NOMO-1 treated with dmso at 0.1 percent for 144 hours (cell line): ENCODE measurements at regions not wholly inside any gene's neighbourhood (a gene's known extent, or its start where the extent isn't known, plus 50 kb on each side); places are given as distances from the start of the nearest gene placed in this dataset.
"Not testable (repeated sequence)": the region's sequence is repeated elsewhere in the genome, so short reads cannot be mapped to it uniquely, and the experiment has no call there.

ENCODE experiments used
- DNase-seq: peaks from one replicate; lab custom pipeline; 2025; ENCODE audit not compliant: unreplicated experiment; lab: John Stamatoyannopoulos, UW

- DNase-seq = no peak
Measured at GRCh38 chr2:188787021-188787657, 187.0 kb upstream of the COL3A1 start.

GRCh38 chr2:188787658-188788240 lies 186.4 kb upstream of the COL3A1 start:
- no peak for DNase-seq

GRCh38 chr2:188788621-188789020 lies 185.6 kb upstream of the COL3A1 start:
- DNase-seq = no peak

DNA sequence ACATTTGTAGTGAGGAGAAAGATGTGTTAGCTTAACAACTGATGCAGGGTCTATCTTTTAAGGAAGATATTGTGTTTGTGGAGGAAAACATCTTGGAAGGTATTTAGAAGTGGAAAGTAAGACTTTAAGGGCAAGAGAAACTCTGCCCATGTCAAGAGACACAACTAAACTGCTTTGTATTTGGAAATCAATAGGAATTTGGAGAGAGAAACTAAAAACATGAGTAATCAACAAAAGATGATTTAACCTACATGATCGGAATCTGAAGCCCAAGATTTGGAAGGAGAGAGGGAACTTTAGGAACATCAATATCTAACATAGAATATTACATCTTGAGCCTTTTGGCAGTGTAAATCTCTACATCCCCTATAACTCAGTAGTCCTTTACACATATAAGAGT lies 184.2 kb upstream of the COL3A1 start:
- DNase-seq = no peak

DNA sequence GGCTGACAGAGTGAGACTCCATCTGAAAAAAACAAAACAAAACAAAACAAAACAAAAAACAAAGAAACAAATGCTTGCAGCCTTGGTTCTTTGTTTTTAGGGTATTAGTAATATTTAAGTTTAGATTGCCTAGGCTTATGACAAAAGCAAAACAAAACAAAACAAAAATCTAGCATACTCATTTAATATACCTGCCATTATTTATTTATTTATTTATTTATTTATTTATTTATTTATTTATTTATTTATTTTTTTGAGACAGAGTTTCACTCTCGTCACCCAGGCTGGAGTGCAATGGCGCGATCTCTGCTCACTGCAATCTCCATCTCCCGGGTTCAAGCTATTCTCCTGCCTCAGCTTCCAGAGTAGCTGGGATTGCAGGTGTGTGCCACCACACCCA lies 179.7 kb upstream of the COL3A1 start:
- not testable (repeated sequence) for DNase-seq

DNA sequence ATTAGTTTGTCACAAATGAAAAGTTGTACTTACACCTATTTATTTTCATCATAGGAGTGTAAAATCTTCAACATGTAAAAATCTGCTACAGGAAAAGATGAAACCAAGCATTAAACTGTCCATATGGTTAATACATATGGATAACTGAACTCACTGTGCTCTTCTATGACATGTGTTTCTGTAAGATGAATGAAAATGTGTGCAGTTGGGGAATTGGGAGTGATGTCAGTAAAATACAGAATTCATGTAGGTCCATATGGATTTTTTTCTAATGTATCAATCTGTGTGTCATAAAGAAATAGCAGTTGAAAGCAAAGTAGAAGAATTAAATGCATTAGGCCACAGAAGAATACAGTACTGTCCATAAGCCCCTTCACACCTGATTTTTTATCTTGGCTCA lies 178.4 kb upstream of the COL3A1 start:
- DNase-seq = no peak

DNA sequence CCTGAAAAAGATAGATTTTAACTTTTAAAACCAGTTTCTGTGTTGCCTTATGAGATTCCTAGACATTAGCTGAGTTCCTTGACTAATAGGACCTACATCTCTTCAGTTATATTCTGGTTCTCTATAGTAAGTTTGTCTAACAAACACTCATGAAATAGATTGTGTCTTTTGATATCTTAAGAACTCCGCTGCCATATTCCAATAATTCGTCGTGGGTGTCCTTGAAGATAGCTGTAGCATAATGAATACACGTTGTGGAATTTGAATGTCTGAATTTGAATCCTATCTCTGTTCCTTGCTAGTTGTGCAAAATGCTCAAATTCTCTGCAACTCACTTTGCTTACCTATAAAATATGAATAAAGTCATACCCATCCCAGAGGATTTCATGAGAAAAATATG lies 176.8 kb upstream of the COL3A1 start:
- DNase-seq = no peak

DNA sequence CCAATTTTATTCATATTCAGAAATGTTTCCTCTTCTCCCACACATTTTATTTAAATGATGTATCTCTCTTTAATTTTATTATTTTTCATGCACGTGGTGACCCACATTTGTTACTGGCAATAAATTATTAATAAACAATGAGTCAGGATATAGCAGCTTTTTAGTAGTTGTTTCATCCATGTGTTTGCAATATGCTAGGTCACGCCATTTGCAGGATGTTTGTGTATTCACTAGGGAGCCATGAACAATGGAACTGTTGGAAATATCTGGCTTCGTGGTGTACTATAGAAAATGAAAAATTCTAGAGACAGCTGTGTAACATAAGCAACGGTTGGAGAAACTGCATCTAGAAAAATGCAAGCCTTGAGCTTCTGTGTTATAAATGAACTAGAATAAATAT lies 176.0 kb upstream of the COL3A1 start:
- DNase-seq = no peak

- DNase-seq = no peak
Measured at GRCh38 chr2:188805219-188805618, 169.0 kb upstream of the COL3A1 start.

DNA sequence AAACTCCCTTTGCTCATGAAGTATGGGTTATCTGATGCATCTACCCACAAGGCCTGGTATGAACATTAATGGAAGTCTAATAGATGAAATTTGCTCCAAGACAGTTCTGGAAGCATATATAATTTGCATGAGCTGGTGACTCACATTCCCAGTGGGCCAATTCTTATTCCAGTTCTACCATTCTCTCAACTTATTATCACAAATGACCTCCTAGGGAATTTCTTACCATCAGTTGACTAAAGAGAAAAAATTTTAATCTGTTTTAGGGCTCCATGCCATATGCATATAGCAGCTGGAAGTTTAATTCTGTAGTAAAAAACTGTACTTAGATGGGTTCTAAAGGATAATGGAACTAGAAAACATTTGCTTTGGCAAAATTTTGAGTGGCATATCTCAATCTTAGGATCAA lies 165.2 kb upstream of the COL3A1 start:
- DNase-seq = no peak

GRCh38 chr2:188810586-188810985 lies 163.6 kb upstream of the COL3A1 start:
- no peak for DNase-seq

DNA sequence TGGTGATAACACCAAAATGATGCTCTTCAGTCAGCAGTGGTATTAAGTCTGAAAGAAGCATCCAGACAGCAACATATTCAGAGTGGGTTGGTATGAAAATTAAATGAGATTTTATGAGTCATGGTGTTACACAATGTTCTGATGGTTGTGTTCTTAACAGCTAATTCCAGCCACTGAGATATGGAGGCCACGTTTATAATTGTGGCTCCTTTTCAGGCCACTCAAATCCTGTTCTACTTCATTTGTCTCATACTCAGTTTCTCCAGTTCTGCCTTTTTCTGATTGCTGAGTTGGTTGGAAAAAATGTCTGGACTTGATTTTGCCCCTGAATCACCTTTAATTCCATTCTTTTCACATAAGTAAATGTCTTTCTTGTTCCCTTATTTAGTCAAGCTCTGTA lies 162.7 kb upstream of the COL3A1 start:
- DNase-seq = no peak

DNA sequence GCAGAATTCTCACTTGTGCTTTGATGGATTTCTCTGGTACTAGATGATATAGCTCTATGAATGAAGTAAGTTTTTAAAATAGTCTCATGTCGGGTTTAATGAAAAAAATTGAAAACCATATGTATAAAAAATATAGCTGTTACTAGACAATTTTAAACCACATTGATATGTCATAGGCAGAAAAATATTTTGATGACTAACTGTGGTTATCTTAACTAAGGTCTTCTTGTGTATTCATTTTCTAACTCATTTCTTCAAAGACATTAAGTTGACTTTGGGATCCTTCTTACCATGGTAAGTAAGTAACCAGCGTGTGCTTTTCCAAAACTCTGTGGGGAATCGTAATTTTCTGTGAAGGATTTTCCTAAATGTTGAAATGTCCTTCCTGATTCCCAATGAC lies 160.9 kb upstream of the COL3A1 start:
- DNase-seq = no peak

DNA sequence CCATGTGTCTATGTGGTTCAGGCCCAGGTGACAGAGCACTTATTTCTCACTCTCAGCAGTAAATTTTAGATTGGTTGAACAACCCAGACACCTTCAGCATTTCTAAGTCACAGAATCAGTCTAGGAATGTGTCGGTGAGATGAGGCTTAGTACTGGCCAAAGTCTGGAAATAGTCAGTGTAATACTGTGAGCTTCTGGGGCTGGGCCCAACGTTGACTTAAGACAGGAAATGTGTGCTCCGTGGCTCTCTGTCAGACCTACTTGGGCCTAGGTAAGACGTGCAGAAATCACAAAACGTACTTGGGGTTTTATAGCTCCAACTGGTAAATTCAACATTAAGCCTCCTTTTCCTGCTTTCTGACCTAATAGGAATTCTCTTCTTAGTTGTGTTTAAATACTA lies 160.3 kb upstream of the COL3A1 start:
- no peak for DNase-seq

GRCh38 chr2:188819011-188819410 lies 155.2 kb upstream of the COL3A1 start:
- no peak for DNase-seq

DNA sequence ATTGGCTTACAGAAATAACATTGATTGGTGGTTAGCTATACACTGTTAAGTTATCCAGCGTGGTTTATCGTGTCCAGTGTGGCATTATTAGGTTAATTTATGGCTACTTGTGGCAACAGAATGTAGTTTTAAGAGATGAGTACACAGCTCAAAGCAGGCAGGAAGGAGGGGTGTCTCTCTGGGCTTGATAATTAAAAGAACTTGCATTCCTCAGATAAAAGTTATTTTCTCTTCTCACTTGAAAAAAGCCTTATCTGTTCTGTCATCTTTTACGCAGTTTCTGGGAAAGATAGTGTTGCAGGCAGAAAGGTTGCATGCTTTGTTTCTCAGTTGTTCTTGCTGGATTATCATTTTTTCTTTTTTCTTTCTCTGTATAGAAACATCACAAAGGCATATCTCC lies 154.4 kb upstream of the COL3A1 start:
- DNase-seq = no peak

DNA sequence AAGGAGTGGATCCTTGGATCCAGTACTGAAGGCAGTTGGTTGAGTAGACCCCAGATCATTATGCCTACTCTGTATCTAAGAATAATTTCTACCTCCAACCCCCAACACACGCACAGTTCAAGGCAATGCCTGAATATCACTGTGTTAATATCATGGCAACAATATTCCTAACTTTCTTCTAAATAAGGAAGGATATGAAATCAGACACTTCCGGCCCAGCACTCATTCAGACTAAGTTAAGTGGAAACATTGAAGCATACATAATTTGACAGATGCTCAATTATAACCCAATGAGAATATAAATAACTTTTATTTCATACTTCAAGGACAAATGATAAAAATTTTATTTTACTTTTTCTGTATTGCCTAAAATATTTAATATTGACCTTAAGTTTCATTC lies 153.6 kb upstream of the COL3A1 start:
- no peak for DNase-seq

GRCh38 chr2:188824125-188824524 lies 150.0 kb upstream of the COL3A1 start:
- DNase-seq = no peak

DNA sequence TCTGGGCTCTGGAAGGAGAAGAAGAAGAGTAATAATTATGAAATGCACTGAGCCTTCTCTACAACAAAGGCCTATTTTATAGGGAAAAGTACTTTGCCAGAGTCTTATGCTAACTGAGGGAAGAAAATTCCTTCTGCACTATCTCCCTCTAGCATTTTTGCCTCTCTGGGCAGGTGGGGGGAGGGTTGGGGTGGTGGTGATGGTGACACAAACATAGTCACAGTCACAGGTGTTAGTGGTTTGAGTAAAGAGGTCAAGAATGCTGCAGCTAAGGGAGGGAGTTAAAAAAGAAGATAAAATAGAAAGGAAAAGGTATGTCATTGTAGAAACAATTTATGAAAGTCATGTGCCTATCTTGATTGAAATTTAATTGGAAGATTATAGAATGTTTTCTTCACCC lies 140.8 kb upstream of the COL3A1 start:
- no peak for DNase-seq

DNA sequence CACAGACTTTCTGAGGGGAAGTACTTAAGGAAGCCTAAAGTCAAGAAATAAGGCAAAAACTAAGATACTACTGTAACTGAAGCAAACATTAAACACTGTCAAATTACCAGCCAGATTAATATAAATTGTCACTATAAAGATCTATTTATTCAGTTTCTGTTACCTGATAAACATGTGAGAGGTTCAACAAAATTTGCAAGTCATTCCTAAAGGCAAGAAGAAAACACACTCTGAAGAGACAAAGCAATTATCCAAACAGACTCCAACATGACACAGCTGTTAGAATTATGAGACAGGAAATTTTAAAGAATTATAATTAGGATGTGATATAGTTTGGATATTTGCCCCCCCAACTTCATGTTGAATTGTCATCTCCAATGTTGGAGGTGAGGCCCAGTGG lies 140.4 kb upstream of the COL3A1 start:
- no peak for DNase-seq

DNA sequence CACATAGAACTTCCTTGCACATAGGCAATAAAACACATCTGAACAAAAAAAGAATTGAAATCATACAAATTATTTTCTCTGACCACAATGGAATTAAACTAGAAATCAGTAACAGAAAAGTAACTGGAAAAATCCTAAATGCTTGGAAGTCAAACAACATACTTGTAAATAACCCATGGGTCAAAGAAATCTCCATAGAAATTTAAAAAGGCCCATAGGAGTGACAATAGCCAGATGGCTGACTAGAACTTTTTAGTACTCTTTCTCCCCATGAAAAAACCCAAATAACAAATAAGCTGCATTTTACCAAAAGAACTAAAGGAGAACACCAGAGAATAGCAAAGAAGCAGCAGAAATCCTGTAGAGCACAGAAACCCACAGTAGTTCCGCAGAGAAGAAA lies 139.2 kb upstream of the COL3A1 start:
- no peak for DNase-seq

- no peak for DNase-seq
Measured at GRCh38 chr2:188835821-188836220, 138.4 kb upstream of the COL3A1 start.

DNA sequence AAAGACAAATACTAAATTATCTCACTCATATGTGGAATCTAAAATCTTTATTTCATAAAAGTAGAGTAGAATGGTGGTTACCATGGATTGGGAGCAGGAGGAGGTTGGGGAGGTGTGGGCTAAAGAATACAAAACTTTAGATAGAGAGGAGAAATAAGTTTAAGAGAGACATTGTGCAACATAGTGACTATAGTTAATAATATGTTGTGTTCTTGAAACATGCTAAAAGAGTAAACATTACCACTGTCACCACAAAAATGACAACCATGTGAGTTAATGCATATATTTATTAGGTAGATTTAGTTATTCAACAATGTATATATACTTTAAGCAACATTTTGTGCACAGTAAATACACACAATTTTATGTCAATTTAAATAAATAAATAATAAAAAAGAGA lies 128.5 kb upstream of the COL3A1 start:
- no peak for DNase-seq
